GM18511 (cell line): ENCODE measurements at regions not wholly inside any gene's neighbourhood (a gene's known extent, or its start where the extent isn't known, plus 50 kb on each side); places are given as distances from the start of the nearest gene placed in this dataset.

ENCODE experiments used
- ATAC-seq: cut with Tn5 transposase; IDR thresholded peaks from one replicate; pipeline ENCODE4 v1.9.1; 2021; ENCODE audit warnings: mild to moderate bottlenecking, moderate library complexity; ENCODE audit not compliant: unreplicated experiment

DNA sequence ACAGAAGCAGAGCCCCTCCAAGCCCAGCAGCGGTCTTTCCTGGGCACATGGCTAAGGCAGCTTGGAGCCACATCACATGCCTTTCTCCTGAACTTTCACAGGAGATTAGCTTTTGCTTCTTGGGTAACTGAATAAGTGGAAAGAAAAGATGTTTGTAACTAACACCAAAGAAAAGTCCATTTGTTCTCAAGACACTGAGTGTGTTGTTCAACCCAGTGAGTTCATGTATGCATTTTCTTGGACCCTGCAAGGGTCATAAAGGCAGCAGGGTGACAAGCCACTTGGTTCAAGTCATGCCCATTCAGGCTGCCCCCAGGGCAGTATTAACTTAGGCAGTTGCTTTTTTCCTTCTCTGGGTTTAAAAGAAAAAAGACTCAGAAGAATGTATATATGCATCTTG is 203.4 kb downstream of the FAM76B start:
- no peak for ATAC-seq

DNA sequence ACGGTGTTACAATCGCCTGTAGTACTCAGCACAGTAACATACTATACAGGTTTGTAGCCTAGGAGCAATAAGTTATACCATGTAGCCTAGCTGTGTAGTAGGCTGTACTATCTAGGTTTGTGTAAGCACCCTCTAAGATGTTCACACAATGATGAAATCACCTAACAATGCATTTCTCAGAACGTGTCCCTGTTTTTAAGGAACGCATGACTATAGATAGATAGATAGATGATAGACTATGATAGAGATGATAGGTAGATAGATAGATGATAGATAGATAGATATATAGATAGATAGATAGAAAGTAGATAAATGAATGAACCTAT is 203.9 kb downstream of the FAM76B start:
- ATAC-seq = no peak

DNA sequence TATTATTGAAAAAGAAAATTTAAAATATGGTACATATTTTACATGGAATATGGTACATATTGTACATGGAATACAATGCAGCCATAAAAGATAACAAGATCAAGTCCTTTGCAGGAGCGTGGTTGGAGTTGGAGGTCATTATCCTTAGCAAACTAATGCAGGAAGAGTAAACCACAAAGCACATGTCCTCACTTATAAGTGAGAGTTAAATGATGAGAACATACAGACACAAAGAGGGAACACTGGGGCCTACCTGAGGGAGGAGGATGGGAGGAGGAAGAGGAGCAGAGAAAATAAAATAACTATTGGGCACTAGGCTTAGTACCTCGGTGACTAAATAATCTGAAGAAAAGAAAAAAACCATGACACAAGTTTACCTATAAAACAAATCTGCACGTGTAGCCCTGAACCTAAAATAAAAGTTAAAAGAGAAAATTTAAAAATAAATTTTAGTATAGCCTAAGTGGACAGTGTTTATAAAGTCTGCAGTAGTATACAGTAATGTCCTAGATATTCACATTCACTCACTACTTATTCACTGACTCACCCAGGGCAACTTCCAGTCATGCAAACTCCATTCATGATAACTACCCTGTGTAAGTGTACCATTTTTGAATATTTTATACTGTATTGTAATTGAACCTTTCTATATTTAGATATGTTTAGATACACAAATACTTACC is 204.4 kb downstream of the FAM76B start:
- ATAC-seq = no peak

DNA sequence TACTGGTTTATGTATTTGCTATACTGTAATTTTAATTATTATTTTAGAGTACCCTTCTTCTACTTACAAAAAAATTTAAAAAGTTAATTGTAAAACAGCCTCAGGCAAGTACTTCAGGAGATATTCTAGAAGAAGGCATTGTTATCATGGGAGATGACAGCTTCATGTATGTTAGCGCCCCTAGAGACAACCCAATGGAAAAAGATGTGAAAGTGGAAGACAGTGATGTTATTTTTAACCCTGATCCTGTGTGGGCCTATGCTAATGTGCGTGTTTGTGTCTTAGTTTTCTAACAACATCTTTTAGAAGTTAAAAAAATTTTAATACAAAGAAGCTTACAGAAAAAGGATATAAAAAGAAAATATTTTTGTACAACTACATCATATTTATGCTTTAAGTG is 205.0 kb downstream of the FAM76B start:
- ATAC-seq = peak; percentile 96

DNA sequence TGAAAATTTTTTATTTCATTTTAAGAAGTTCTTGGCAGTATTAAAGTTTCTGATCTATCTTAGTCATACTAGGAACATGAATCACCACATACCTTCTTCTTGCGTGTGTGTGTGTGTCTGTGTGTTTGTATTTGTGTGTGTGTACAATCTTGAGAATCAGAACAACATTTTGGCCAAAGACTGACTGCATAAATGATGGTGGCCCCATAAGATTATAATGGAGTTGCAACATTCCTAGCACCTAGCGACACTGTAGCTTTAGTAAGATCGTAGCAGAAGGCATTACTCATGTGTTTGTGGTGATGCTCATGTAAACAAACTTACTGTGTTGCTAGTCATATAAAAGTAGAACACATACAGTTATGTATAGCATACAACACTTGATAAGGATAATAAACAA is 205.4 kb downstream of the FAM76B start:
- ATAC-seq = peak; percentile 28

DNA sequence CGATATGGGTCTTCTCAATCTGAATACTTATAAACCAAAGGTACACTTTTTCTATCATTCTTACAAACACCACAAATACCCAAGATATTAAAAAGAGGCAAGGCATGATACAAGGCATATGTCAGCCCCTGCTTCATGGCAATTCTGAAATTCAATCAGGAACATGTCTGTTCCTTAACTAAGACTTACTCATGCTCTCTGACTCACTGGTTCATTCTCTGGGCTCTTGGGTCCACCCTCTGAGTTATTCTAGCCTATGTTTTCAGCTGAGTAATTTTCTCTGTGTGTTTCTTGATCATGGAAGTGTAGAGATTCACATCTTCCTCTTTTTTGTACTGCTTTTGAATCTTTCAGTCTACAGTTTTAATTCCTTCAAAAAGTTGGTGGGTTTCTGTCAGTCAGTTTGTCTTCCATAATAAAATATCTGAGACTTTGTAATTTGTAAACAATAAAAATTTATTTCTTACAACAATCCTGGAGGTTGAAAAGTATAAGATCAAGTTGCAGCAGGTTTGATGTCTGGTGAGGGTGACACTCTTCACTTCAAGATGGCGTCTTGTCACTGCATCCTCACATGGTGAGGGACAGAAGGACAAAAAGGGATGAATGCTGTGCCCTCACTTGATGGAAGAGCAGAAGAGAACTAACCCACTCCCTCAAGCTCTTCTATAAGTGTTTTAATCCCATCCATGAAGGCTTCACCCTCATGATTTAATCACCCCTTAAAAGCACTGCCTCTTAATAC is 211.7 kb downstream of the FAM76B start:
- peak; percentile 56 for ATAC-seq

DNA sequence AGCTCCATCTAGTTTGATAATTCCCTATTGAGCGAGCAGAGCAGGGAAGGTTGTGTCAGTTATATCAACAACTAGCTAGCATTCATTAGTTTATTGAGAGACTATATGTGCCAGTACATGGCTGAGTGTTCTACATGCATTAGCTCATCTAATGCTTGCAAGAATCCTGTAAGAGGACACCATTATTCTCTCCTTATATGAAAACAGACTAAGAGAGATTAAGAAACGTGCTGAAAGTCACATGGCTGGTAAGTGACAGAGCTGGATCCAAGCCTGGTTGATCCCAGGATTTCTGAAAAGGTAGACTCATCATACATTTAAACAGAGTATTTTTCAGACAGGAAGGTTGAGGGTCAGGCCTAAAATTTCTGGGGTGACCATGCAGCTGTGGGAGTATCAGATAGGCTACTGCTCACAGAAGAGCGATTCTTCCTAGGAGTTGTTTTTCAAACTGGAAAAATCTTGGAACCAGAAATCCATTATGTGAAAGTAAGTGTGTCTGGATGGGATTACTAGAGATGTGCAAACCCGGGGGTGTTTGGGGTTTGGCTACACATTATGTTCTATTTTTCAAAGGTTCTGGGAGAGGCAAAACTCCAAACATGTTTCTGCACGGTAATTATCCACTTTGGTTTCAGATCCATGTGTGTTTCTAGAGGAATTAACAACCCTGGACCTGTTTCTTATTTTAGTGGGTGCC is 213.3 kb downstream of the FAM76B start:
- no peak for ATAC-seq

DNA sequence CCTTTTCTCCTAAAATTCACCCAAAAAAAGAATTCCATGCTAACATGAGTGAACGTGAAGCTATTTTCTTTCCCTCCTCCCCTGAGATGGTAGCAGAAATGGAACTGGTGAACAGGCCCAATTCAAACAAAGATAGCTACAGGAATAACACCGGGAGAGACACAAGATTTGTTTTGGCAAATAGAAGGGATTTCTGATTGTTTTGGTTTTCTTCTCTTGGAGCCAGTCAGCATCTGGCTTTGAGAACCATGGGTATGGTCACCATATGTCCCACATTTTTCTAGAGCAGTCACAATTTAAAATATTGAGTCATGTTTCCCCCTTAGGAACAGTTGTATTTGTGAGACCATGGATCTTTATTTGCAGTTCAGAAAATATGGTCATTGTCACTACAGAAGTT is 214.1 kb downstream of the FAM76B start:
- no peak for ATAC-seq

DNA sequence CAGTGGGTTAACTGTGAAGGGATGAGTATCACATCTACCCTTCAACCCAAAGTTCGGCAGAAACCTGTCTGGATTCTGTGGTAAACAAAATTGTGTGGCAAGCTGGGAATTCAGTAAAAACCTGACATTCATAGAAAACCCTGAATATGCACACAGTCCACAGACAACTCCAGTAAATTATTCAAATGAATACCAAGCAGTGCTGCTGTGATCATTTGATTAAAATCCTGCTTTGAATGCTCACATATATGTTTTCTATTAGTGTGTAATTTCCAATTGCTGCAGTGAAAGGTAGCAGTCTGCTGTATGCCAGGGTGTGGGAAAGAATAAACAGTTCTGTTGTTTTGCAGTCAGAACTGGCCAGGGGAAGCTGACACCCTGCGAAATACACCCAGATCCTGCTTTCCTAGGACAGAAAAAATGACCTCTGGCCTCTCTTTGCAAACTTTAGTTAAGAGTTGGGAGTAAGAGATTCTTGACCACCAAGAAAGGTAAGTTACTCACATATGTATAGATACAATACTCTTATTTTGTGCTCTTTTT is 217.8 kb downstream of the FAM76B start:
- no peak for ATAC-seq

DNA sequence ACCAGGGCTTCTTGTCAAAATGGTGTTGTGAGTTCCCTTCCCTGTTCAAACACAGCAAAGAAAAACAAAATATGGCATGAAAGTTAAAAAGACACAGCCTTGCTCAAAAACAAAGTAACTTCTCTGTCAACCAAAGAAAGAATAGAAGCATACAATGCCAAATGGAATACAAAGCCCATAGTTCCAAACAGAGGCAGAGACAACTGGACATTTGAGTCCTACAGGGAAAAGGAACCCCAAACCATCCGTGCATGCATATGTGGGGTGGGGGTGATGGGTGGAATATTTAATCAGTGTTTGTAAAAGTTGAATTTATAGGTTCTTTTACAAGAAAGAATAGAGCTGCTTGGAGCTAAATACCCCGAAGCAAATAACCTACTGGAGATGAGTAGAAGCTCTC is 218.7 kb downstream of the FAM76B start:
- ATAC-seq = no peak

DNA sequence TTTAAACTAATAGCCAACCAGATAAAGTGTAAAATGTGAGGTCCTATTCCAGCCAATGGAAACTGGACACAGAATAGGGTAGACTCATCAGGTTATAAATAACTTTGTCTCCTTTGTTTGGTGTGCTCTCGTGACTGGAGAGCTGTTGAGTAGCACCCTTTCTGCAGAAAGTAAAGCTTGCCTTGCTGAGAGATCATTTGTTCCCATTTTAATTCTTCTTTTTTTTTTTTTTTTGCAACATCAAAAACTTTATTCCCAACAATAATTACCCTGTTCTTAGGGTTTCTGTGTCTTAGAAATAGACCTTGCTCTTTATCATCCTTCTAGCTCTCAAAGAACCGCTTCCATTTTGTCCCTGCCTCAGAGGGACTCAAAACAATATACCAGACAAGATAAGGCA is 220.4 kb downstream of the FAM76B start:
- ATAC-seq = no peak

DNA sequence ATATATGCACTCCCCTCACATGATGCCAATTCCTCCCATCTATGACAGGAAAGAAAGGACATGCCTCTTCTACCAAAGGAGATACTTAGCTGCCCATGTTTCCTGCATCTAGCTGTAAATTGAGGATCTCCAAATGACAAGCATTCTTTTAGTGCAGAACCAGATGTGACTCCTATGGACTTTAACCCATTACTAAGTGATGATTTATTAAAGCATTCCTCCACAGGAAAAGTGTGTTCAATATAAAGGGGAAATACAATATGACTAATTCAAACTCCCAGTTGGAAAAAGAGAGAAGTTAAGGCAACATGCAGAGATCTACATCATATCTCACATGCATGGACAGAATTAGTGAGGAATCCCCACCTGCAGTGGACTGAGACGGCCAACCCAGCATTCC is 221.3 kb downstream of the FAM76B start:
- no peak for ATAC-seq

DNA sequence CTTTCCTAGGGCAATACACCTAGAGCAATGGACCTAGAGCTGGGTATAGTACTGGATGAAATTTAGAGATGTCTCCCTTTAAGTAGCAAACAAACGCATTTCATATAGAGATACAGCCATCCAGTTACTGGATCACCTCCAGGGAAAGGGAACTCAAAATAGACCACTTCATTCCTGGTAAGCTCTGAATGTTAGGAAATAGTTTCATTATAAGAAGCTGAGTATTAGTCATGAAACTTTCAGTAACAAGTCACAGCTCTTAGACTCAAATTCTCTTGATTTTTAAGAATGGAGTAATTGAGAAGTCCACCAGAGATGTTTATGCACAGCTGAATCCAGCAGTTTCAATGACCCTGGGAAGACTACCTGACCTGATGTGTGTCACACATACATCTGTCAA is 221.9 kb downstream of the FAM76B start:
- ATAC-seq = no peak

DNA sequence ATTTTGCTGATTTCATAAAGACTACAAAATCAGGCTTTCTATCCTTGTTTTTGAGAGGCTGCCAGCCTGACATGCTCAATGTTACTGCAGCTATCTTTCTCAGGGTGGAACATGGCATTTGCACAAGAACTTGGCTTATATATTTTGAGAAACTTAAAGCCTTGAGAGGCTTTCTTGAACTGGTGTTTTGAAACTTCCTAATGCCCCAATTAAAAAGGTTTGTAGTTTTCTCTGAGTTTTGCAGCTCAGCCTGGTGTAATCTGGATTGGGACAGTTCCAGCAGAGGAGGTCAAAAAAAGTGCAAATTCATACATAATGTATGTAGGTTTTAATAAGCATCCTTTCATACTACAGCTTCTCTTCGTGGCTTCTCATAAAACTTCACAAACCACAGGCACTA is 223.4 kb downstream of the FAM76B start:
- ATAC-seq = no peak

DNA sequence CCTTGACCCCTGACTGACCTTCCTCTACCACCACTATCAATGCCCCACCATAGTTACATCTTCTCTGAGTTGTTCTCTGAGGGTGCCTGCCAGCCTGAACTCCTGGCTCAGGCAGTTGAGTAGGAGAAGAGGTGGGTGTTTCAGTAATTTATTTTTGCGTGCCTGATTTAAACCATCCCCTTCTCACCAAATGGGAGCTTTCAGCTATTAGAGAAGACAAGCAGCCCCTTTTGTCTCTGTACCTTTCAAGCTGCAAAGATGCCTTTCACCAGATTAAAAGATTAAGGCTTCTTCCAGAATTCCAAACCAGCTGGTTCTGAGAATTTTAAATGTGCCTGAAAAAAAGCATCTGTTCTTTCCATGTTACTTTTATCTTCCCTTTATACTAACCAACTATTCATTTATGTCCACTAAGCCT is 223.8 kb downstream of the FAM76B start:
- no peak for ATAC-seq

DNA sequence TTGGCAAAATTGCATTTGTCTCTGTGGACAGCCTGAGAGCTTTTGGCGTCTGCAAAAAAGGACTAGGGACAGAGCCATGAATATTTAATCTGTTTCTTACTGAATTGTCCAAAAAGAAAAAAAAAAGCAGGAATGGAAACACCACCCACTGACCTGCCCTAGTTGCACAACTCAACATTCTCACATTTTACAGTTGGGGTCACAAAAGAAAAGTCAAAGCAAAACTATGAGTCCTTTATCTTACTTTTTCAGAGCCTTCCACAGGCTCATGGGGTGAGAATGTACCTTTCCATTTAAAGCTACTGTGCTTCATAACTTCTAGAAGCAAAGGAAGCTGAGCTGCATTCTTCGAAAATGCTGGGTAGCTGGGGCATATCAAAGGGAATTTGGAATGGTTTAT is 225.7 kb downstream of the FAM76B start:
- ATAC-seq = no peak

DNA sequence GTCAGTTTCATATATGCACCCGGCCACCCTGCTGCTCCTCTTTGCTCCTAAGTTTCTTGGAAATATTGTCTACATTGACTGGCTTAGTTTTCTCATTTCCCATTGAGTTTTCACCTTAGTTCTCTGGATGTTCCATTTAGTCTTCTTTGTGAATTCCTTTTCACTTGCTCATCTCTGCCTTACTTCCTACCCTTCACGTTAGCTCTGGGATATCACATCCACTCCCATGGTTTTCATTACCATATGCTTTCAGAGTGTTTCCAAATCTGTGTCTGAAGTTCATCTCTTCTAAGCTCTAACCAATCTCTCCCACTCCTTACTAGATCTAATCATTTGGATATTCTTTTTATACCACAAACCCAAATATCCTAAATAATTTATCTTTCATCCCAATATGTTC is 226.4 kb downstream of the FAM76B start:
- ATAC-seq = no peak

DNA sequence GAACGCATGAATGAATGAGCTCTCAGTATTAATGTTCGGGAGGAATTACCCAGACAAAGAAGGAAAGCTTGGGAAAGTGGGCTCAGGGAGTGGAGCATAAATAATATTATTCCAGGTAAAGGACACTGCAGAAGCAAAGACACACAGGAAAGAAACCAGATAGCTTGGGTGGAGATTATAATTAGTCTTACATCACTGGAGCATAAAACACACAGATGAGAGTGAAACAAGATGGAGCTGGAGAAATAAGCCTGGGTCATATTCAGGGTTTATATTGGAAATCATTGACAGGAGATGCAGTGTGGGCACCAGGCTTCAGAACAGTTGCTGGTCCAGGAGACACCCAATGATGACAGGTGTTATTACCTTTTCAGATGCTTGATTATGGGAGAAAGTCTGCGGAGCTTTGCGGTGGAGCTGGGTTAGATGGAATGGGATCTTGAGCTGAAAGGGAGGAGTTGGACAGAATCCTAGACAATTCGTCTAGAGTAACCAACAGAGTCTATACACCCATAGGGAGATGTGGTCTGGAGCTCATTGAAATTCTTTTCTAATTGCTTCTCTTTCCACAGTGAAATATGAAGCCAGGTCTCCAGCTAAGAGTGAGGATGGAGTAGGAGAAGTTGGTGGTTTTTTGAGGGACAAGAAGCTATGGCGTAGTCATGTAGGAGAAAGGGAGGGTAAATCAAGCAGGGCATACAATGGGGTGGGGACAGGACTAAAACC is 227.2 kb downstream of the FAM76B start:
- no peak for ATAC-seq

DNA sequence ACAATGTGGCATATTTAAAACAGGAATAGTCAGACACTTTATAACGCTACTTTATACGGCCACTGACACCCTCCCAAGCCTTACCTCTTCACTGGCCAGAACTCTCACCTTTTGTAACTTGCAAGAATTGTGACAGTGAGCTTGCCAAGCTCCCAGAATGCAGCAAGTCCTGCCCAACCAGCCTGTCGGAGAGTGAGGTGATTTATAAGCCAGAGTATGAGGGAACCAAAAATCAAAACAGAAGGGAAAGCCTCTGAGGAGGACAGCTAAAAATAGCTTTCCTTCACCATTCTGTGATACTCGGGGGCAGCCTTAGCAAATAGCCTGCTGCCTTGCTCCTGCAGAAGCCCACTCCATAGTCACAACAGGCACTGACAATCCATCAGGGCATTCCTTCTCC is 229.7 kb downstream of the FAM76B start:
- ATAC-seq = no peak

DNA sequence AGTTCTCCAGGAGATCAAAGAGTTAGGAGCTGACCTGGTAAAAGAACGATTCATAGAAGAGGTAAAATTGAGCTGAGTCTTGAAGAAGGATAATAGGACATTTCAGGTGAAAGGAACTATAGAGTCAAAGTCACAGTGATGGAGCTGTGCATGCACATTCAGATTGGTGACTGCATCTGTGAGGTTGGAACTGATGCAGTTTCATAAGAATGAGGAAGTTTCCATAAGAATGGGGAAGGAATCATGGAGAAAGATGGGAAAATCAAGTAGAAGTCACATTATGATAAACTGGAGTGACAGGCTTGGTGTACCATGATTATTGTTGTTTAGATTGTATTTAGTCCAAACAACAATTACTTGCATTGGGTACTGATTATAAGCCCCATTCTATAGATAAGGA is 232.2 kb downstream of the FAM76B start:
- ATAC-seq = no peak
